Fibroblast of lung (primary cell): ENCODE measurements at regions not wholly inside any gene's neighbourhood (a gene's known extent, or its start where the extent isn't known, plus 50 kb on each side); places are given as distances from the start of the nearest gene placed in this dataset.

Experiments used
- EZH2 ChIP-seq: IDR thresholded peaks from 2 replicates; pipeline ENCODE4 v1.5.1; 2012; ENCODE audit warnings: low read length, control low read depth, mild to moderate bottlenecking; ENCODE audit errors: missing control alignments
- TF ChIP-seq, protein P1 (sequence below), 2 donors: IDR thresholded peaks in 1 of 2; conservative IDR thresholded peaks in 1 of 2; 1 replicate in 1 of 2; 2 replicates in 1 of 2; pipeline ENCODE4 v1.5.1; 2011 to 2012; ENCODE audit warnings: low read length in 2 of 2, control low read depth in 1 of 2, inconsistent platforms in 1 of 2, low read depth in 1 of 2, mild to moderate bottlenecking in 1 of 2

DNA sequence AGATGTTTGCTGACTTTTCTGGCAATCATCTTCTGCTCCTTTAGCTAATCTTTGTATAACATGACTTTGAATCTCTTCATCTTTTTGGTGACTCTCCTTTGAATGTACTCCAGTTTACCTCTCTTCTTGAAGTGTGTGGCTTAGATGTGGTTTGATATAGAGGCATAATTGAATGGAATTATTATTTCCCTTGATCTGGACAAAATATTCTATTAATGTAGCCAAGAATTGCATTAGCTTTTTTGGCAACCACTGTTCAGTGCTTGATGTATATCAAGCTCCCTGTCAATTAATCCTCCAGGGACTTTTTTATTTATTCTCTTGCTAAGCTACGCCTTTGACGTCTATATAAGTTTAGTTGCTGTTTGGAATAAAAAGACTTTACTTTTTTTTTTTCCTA is 490.8 kb downstream of the PCDH20 start:
- TF ChIP-seq, protein P1, sequence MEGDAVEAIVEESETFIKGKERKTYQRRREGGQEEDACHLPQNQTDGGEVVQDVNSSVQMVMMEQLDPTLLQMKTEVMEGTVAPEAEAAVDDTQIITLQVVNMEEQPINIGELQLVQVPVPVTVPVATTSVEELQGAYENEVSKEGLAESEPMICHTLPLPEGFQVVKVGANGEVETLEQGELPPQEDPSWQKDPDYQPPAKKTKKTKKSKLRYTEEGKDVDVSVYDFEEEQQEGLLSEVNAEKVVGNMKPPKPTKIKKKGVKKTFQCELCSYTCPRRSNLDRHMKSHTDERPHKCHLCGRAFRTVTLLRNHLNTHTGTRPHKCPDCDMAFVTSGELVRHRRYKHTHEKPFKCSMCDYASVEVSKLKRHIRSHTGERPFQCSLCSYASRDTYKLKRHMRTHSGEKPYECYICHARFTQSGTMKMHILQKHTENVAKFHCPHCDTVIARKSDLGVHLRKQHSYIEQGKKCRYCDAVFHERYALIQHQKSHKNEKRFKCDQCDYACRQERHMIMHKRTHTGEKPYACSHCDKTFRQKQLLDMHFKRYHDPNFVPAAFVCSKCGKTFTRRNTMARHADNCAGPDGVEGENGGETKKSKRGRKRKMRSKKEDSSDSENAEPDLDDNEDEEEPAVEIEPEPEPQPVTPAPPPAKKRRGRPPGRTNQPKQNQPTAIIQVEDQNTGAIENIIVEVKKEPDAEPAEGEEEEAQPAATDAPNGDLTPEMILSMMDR (conservative IDR thresholded peaks at IDR 0.05 in 1 of 2, IDR thresholded peaks at IDR 0.05 in 1 of 2; ENCODE audit: low read depth in 1 of 2, low read length in 2 of 2) = no peak
- TF ChIP-seq EZH2 = no peak
